Fibroblast of pulmonary artery (primary cell): ENCODE measurements at regions not wholly inside any gene's neighbourhood (a gene's known extent, or its start where the extent isn't known, plus 50 kb on each side); places are given as distances from the start of the nearest gene placed in this dataset.

Experiments
- DNase-seq: peaks from one replicate; pipeline ENCODE4 v3.0.0-alpha.2; 2010; ENCODE audit warnings: low read depth
- H3K4me3 ChIP-seq: replicated peaks from 2 replicates; pipeline ENCODE4 v1.5.1; 2011; ENCODE audit warnings: low read depth, mild to moderate bottlenecking, control low read depth, low read length, moderate library complexity
- CTCF ChIP-seq: IDR thresholded peaks from 2 replicates; pipeline ENCODE4 v1.5.1; 2011; ENCODE audit warnings: mild to moderate bottlenecking, control low read depth, low read length, inconsistent platforms; ENCODE audit errors: missing control alignments

- peak; percentile 83 for DNase-seq
- H3K4me3 ChIP-seq = no peak overlapping the region
- no peak for TF ChIP-seq CTCF
These were observed 74.3 kb upstream of the GUCY1A1 start for GRCh38 chr4:155592179-155592937.

GRCh38 chr4:155591738-155592143 lies 74.9 kb upstream of the GUCY1A1 start:
- no peak for TF ChIP-seq CTCF

GRCh38 chr4:155590796-155591585 lies 75.7 kb upstream of the GUCY1A1 start:
- no peak overlapping the region for H3K4me3 ChIP-seq
- no peak for TF ChIP-seq CTCF
- no peak for DNase-seq

More at GRCh38 chr4:155591738-155592143, 74.9 kb upstream of the GUCY1A1 start:
- no peak overlapping the region for H3K4me3 ChIP-seq
- no peak for DNase-seq

GRCh38 chr4:155588437-155588836 lies 78.2 kb upstream of the GUCY1A1 start:
- no peak for TF ChIP-seq CTCF
- no peak for DNase-seq
- H3K4me3 ChIP-seq = no peak overlapping the region

- no peak for DNase-seq
- no peak for TF ChIP-seq CTCF
- H3K4me3 ChIP-seq = no peak overlapping the region
These were observed 78.9 kb upstream of the GUCY1A1 start for GRCh38 chr4:155587766-155588165.

GRCh38 chr4:155582971-155583437 lies 83.6 kb upstream of the GUCY1A1 start:
- DNase-seq = peak; percentile 89
- TF ChIP-seq CTCF = no peak
- no peak overlapping the region for H3K4me3 ChIP-seq
